HG03354 (cell line): ENCODE measurements at regions not wholly inside any gene's neighbourhood (a gene's known extent, or its start where the extent isn't known, plus 50 kb on each side); places are given as distances from the start of the nearest gene placed in this dataset.
"Not testable (repeated sequence)": the region's sequence is repeated elsewhere in the genome, so short reads cannot be mapped to it uniquely, and the experiment has no call there.

Experiments
- ATAC-seq: cut with Tn5 transposase; IDR thresholded peaks from one replicate; pipeline ENCODE4 v1.9.1; 2021; ENCODE audit warnings: mild to moderate bottlenecking; ENCODE audit not compliant: unreplicated experiment, poor library complexity, severe bottlenecking

GRCh38 chr9:135301271-135302263, 178.0 kb upstream of the PPP1R26 start:
- ATAC-seq = no peak

GRCh38 chr9:135302329-135303279, 177.0 kb upstream of the PPP1R26 start:
- no peak for ATAC-seq

DNA sequence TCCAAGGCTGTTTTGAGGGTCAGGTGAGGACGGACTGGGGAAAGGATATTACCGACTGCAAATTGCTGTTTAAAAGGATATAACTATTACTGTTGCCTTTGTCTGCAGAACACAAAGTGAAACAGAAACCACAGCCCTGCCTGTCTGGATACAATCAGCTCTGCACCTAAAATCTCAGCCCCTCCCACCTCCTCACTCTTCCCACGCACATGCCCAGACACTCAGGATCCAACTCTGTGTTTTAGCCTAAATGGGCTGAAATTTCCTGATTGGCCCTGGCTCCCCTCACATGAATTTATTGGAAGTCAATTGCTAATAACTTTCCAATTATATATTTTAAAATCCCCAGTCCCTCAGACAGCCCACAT, 176.3 kb upstream of the PPP1R26 start:
- ATAC-seq = no peak

- ATAC-seq = no peak
These were observed 175.6 kb upstream of the PPP1R26 start for GRCh38 chr9:135303865-135304499.

DNA sequence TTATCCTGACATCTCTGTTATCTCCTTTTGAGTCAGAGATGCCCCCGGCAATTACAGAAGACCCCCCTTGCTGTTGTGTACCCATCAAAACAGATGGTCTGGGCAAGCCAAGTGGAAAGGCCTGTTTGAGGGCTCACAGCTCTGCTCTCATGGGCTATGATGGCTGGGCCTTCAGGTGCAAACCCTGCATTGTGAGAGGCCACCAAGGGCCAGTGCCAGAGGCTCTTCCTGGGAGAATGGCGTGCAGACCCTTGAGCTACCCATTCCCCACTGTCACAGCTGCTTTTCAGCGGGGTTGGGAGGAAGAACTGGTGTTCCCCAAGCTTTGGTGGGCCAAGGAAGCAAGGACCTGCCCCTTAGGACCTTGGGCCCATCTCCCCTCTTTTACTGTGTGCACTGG, 174.7 kb upstream of the PPP1R26 start:
- no peak for ATAC-seq

DNA sequence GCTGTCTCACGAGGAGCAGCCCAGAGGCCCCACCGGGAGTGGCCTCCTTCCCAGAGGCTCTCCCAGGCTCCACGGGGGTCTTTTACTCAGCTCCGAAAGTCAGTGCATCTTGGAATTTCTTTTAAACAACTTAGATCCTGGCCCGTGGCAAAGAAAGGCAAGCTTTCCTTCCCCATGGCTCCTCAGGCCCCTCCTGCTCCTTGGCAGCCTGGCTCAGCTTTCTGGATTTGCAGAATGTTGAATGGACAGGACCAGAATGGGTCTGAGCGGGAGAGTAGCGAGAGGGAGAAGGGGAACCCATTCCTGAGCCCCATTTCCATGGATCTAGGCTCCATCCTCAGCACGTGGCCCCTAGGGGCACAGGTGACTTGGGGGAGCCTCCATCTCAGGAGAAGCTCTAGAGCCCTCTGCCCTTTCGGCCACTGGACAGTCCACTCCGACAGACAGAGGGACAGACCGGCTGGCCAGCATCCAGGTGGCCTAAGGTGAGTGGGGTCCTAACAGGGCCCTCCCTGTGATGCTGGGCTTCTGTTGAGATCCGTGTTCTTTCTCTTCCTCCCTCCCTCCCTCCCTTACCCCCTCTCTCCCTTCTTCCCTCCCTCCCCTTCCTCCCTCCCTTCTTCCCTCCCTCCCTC, 173.9 kb upstream of the PPP1R26 start:
- ATAC-seq = no peak

- ATAC-seq = no peak
These were observed 172.9 kb upstream of the PPP1R26 start for GRCh38 chr9:135306699-135307098.

DNA sequence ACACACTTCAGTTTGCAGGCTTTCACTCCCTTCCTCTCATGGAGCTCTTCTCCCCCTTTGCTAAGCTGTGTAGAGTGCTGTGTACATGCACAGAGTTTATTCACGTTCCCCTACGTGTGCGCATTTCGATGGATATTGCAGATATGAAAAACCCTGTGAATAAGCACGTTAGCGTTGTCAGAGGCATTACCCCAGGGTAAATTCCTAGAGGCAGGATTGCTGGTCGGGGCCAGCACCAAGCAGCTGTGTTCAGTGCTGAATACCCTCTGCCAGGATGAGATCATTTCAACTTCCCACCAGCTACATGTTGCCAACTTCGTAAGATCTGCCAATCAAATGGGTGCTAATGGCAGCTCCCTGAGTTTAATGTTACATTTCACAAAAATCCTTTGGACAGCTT, 172.3 kb upstream of the PPP1R26 start:
- no peak for ATAC-seq

- not testable (repeated sequence) for ATAC-seq
These were observed 171.7 kb upstream of the PPP1R26 start for GRCh38 chr9:135307919-135308318.

- no peak for ATAC-seq
These were observed 170.5 kb upstream of the PPP1R26 start for GRCh38 chr9:135308821-135309762.

- no peak for ATAC-seq
These were observed 169.8 kb upstream of the PPP1R26 start for GRCh38 chr9:135309763-135310125.

- no peak for ATAC-seq
These were observed 169.4 kb upstream of the PPP1R26 start for GRCh38 chr9:135310134-135310533.

DNA sequence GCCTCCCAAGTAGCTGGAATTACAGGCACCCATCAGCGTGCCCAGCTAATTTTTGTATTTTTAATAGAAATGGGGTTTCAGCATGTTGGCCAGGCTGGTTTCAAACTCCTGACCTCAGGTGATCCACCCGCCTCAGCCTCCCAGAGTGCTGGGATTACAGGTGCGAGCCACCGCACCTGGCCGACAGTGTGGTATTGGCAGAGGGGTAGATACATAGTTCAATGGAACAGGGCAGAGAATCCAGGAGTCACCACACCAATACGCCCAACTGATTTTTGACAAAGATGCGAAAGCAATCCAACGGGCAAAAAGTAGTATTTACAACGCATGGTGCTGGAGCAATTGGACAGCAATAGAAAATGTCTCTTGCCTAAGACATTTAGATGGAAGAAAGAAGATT, 164.0 kb upstream of the PPP1R26 start:
- ATAC-seq = no peak

GRCh38 chr9:135320331-135320730, 159.3 kb upstream of the PPP1R26 start:
- ATAC-seq = no peak

DNA sequence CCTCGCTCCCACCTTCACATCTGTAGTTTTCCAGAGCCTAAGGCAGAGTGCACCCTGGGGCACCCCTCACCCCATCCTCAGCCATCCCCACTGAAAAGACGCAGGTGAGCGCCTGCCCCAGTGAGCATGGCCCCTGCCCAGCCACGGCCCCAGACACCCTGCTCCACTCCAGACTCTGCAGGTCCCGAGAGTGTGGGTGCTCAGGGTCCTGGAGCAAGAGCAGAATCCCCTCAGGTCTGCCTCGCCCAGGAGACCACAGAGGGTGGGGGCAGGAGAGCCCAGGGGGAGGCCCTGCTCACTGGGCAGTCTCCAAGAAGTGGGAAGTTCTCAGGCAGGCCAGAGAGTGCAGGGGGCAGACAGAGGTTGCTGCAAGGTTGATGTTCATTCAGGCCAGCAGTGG, 158.6 kb upstream of the PPP1R26 start:
- ATAC-seq = no peak

DNA sequence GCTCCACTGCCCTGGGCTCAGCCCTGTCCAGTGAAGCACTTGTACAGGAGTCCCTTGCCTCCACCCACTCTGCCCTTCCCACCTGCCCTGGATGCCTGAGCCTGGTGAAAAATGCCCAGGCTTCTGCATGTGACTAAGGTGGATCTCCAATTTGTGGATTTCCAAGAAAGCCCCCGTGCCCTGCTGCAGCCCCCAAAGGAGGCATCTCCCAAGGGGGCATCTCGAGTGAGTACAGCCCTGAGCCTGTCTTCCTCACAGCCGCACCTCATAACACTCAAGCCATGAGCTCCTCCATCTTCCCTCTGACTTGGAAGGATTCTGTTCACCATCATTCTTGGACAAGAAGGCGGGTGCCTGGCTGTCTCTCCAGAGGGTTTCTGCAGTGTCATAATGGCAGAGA, 158.0 kb upstream of the PPP1R26 start:
- ATAC-seq = no peak

- ATAC-seq = no peak
These were observed 155.3 kb upstream of the PPP1R26 start for GRCh38 chr9:135324329-135324728.

DNA sequence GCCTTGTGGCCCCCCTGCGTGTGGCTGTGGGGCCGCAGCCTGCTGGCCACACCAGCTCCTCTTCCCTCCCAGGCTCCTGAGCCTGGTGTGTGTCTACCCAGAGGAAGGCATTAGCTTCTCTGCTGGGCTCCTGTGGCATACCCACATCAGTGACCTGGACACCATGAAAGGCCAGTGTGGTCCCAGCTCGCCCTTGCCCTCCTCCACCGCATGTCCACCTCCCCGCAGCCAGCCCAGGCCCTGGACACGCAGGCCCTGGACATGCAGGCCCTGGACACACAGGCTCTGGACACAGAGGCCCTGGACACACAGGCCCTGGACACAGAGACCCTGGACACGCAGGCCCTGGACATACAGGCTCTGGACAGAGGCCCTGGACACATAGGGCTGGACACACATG, 153.4 kb upstream of the PPP1R26 start:
- ATAC-seq = no peak
